Right lung (tissue), 2 donors: ENCODE measurements at regions not wholly inside any gene's neighbourhood (a gene's known extent, or its start where the extent isn't known, plus 50 kb on each side); places are given as distances from the start of the nearest gene placed in this dataset.

Experiments used
- DNase-seq, 2 donors: peaks; one replicate each; pipeline ENCODE4 v3.0.0-alpha.2; 2013

DNA sequence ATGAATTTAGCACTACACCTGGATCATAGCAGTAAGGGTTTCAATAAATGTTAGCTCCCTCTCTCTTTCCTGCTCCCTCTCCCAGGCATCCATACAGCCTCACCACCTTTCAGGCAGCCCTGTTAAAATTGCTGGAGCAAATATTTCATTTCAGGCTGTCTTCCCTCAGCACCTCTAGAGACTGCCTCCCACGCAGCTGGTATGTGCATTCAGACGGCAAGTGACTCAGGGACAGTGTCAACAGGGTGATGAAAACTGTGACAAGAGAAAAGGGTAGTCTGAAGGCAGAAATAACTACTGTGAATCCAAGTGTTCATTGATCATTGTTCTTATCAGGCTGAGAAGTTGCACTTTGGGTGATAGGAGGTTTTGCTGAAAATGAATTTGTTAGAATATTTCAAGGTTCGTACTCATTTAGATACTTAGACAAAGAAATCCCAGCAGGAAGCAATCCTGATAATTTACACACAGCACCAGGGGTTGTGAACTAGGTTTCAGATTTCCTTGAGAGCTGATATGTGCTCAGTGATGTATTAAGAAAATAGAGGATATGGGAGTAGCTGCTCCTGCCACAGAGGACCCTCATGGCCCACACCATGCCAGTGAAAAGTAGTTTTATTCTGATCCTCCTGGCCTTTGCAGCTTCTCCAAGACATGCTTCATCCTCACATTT, 424.2 kb downstream of the FGF13 start:
- DNase-seq = no peak

DNA sequence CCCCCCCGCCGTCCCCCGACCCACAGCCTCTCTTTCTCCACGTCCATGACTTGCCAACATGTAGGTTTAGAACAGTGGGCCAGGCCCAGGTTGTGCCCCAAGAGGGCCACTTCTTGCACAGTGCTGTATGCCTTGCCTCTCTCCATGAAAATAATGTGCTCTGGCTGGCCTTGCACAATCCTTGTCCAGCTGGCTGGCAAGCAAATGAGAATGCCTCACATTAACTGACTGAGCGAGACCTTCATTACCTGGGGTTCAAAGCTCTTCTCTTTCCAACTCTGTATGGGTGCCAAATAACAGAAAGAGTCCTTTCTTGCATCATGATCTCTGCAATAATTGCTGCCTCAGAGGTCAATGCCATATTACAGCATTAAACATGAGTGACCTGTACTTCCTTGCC, 416.6 kb downstream of the FGF13 start:
- no peak for DNase-seq

- DNase-seq = no peak
Observed at GRCh38 chrX:138298268-138298667, 413.2 kb downstream of the FGF13 start.

- DNase-seq = no peak
Observed at GRCh38 chrX:138345801-138346200, 365.7 kb downstream of the FGF13 start.

GRCh38 chrX:138349351-138349750, 362.2 kb downstream of the FGF13 start:
- DNase-seq = no peak

GRCh38 chrX:138378876-138379275, 332.6 kb downstream of the FGF13 start:
- no peak for DNase-seq

GRCh38 chrX:138408101-138408500, 303.4 kb downstream of the FGF13 start:
- no peak for DNase-seq

DNA sequence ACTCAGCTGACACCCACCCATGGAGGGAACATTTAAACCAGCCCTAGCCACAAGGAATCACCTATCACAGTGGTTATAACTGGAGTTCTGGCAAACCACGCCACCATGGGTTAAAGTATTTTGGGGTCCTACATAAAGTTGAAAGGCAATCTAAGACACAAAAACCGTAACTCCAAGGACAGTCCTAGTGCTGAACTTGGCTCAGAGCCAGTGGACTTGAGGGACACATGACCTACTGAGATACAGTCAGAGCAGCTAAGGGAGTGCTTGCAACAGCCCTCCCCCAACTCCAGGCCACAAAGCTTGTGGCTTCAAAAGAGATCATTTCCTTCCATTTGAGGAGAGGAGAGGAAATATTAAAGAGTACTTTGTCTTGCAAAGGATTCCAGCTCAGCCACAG, 300.5 kb downstream of the FGF13 start:
- DNase-seq = no peak
